ENCODE measurements at regions not wholly inside any gene's neighbourhood (a gene's known extent, or its start where the extent isn't known, plus 50 kb on each side); places are given as distances from the start of the nearest gene placed in this dataset.

DNA sequence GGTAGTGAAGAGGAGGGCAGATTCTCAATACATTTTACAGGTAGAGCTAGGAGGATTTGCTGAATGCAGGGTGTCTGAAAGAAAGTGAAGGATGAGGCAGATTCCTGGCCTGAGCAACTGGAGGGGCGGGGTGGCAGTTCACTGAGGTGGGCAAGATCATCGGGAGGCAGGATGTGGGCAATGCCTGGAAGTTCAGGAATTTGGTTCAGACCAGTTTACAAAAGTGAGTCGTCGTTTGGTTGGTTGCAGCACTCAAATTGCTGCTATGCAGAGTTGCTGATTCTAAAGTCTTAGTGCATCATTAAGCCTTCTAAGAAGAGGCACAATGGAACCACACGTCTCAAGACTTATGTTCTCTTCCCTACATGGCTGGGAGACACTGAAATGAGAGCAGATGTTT is 134.0 kb downstream of the MFSD1 start:
- no peak for TF ChIP-seq RAD21 (conservative IDR thresholded peaks at IDR 0.05)
- no peak for TF ChIP-seq EP300 (conservative IDR thresholded peaks at IDR 0.05; ENCODE audit: poor library complexity, severe bottlenecking)
- TF ChIP-seq MXI1 (conservative IDR thresholded peaks at IDR 0.05; ENCODE audit: poor library complexity, severe bottlenecking), result no peak
- no peak for TF ChIP-seq EZH2 (IDR thresholded peaks at IDR 0.05; ENCODE audit: borderline replicate concordance, insufficient read depth, low read length, poor library complexity, severe bottlenecking)
- no peak for TF ChIP-seq SMC3 (conservative IDR thresholded peaks at IDR 0.05; ENCODE audit: poor library complexity)
- no peak for TF ChIP-seq TAF1 (IDR thresholded peaks at IDR 0.05; ENCODE audit: low read depth)
- no peak for TF ChIP-seq POLR2AphosphoS5 (IDR thresholded peaks at IDR 0.05)
- TF ChIP-seq CTCF (IDR thresholded peaks at IDR 0.05; ENCODE audit: poor library complexity, severe bottlenecking), result no peak
- TF ChIP-seq, protein P1, sequence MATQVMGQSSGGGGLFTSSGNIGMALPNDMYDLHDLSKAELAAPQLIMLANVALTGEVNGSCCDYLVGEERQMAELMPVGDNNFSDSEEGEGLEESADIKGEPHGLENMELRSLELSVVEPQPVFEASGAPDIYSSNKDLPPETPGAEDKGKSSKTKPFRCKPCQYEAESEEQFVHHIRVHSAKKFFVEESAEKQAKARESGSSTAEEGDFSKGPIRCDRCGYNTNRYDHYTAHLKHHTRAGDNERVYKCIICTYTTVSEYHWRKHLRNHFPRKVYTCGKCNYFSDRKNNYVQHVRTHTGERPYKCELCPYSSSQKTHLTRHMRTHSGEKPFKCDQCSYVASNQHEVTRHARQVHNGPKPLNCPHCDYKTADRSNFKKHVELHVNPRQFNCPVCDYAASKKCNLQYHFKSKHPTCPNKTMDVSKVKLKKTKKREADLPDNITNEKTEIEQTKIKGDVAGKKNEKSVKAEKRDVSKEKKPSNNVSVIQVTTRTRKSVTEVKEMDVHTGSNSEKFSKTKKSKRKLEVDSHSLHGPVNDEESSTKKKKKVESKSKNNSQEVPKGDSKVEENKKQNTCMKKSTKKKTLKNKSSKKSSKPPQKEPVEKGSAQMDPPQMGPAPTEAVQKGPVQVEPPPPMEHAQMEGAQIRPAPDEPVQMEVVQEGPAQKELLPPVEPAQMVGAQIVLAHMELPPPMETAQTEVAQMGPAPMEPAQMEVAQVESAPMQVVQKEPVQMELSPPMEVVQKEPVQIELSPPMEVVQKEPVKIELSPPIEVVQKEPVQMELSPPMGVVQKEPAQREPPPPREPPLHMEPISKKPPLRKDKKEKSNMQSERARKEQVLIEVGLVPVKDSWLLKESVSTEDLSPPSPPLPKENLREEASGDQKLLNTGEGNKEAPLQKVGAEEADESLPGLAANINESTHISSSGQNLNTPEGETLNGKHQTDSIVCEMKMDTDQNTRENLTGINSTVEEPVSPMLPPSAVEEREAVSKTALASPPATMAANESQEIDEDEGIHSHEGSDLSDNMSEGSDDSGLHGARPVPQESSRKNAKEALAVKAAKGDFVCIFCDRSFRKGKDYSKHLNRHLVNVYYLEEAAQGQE (IDR thresholded peaks at IDR 0.05; ENCODE audit: borderline replicate concordance), result no peak
- no peaks in the 10 kb centered on the region for H3F3A ChIP-seq (ENCODE audit: insufficient read depth, low read length, poor library complexity, severe bottlenecking)
- no peak overlapping the region for H3K4me3 ChIP-seq (ENCODE audit: low read length)
- no peaks in the 10 kb centered on the region for H3K9me2 ChIP-seq (ENCODE audit: insufficient read depth, low read length)
- H4K20me1 ChIP-seq (ENCODE audit: insufficient read depth), result no peaks in the 10 kb centered on the region
- no peaks in the 10 kb centered on the region for H3K79me2 ChIP-seq (replicated peaks; ENCODE audit: insufficient read depth, low read length)
- H3K27ac ChIP-seq (ENCODE audit: low read length), result no peak overlapping the region
- no peak overlapping the region for H3K9ac ChIP-seq (ENCODE audit: low read length)
- H3K4me2 ChIP-seq (ENCODE audit: low read length), result no peak overlapping the region
- H3K9me3 ChIP-seq (ENCODE audit: low read length), result no peaks in the 10 kb centered on the region
- no peak overlapping the region for H2AFZ ChIP-seq (ENCODE audit: low read depth, low read length)
- H3K27me3 ChIP-seq (ENCODE audit: insufficient read depth, low read depth, low read length), result no peaks in the 10 kb centered on the region
- no peaks in the 10 kb centered on the region for H3K36me3 ChIP-seq (ENCODE audit: insufficient read depth, low read length)

- no peaks in the 10 kb centered on the region for H4K20me1 ChIP-seq (ENCODE audit: insufficient read depth)
- H3K4me2 ChIP-seq (ENCODE audit: low read length), result no peak overlapping the region
- no peaks in the 10 kb centered on the region for H3K9me3 ChIP-seq (ENCODE audit: low read length)
- no peaks in the 10 kb centered on the region for H3K27me3 ChIP-seq (ENCODE audit: insufficient read depth, low read depth, low read length)
- H3K9ac ChIP-seq (ENCODE audit: low read length), result no peak overlapping the region
- no peak overlapping the region for H3K4me3 ChIP-seq (ENCODE audit: low read length)
- H3K79me2 ChIP-seq (replicated peaks; ENCODE audit: insufficient read depth, low read length), result no peaks in the 10 kb centered on the region
- H3F3A ChIP-seq (ENCODE audit: insufficient read depth, low read length, poor library complexity, severe bottlenecking), result no peaks in the 10 kb centered on the region
- no peaks in the 10 kb centered on the region for H3K36me3 ChIP-seq (ENCODE audit: insufficient read depth, low read length)
- no peak overlapping the region for H2AFZ ChIP-seq (ENCODE audit: low read depth, low read length)
- H3K27ac ChIP-seq (ENCODE audit: low read length), result no peak overlapping the region
- H3K9me2 ChIP-seq (ENCODE audit: insufficient read depth, low read length), result no peaks in the 10 kb centered on the region
- TF ChIP-seq TAF1 (IDR thresholded peaks at IDR 0.05; ENCODE audit: low read depth) (no peak), CTCF (IDR thresholded peaks at IDR 0.05; ENCODE audit: poor library complexity, severe bottlenecking) (no peak), RAD21 (conservative IDR thresholded peaks at IDR 0.05) (no peak), EZH2 (IDR thresholded peaks at IDR 0.05; ENCODE audit: borderline replicate concordance, insufficient read depth, low read length, poor library complexity, severe bottlenecking) (no peak), POLR2AphosphoS5 (IDR thresholded peaks at IDR 0.05) (no peak), EP300 (conservative IDR thresholded peaks at IDR 0.05; ENCODE audit: poor library complexity, severe bottlenecking) (no peak), SMC3 (conservative IDR thresholded peaks at IDR 0.05; ENCODE audit: poor library complexity) (no peak), MXI1 (conservative IDR thresholded peaks at IDR 0.05; ENCODE audit: poor library complexity, severe bottlenecking) (no peak)
- TF ChIP-seq, protein P1 (IDR thresholded peaks at IDR 0.05; ENCODE audit: borderline replicate concordance), result no peak
These were observed 134.8 kb downstream of the MFSD1 start for GRCh38 chr3:158936530-158937113.

All from neural cell (in vitro differentiated cells).